ENCODE measurements at regions not wholly inside any gene's neighbourhood (a gene's known extent, or its start where the extent isn't known, plus 50 kb on each side); places are given as distances from the start of the nearest gene placed in this dataset.

DNA sequence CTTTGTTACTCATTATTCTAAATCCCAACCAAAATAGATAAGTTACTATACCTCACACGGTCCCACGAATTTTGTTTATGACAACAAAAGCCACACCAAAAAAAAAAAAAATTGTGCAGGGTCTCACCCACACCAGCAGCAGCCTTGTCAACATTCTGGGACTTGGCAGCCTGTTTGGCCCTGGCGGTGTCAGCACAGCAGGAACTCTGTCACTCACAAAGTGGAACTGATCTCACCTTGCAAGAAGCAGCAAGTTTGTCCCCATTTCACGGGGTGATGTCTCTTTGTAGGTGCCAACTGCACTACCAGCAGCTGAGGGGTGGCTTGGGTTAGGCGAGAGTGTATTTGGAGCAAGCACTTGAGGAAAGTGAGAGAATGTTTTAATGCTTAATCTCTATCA lies 75.0 kb upstream of the CHRM3 start:
- TF ChIP-seq, protein P1, sequence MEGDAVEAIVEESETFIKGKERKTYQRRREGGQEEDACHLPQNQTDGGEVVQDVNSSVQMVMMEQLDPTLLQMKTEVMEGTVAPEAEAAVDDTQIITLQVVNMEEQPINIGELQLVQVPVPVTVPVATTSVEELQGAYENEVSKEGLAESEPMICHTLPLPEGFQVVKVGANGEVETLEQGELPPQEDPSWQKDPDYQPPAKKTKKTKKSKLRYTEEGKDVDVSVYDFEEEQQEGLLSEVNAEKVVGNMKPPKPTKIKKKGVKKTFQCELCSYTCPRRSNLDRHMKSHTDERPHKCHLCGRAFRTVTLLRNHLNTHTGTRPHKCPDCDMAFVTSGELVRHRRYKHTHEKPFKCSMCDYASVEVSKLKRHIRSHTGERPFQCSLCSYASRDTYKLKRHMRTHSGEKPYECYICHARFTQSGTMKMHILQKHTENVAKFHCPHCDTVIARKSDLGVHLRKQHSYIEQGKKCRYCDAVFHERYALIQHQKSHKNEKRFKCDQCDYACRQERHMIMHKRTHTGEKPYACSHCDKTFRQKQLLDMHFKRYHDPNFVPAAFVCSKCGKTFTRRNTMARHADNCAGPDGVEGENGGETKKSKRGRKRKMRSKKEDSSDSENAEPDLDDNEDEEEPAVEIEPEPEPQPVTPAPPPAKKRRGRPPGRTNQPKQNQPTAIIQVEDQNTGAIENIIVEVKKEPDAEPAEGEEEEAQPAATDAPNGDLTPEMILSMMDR (IDR thresholded peaks at IDR 0.05): no peak
- TF ChIP-seq POLR2A (IDR thresholded peaks at IDR 0.05): no peak
